ENCODE measurements at regions not wholly inside any gene's neighbourhood (a gene's known extent, or its start where the extent isn't known, plus 50 kb on each side); places are given as distances from the start of the nearest gene placed in this dataset.

- Histone ChIP-seq H2BK20ac (ENCODE audit: low read length) (no peak overlapping the region), H3K4ac (replicated peaks; ENCODE audit: insufficient read length, low read depth, low read length) (no peak overlapping the region), H3K27ac (ENCODE audit: low read depth, low read length) (no peak overlapping the region), H3K79me1 (ENCODE audit: low read depth, low read length) (no peaks in the 10 kb centered on the region), H3K4me1 (replicated peaks in 1 of 4; ENCODE audit: control insufficient read depth in 3 of 4, insufficient read depth in 4 of 4, low read length in 3 of 4) (no peaks in the 10 kb centered on the region), H3K79me2 (ENCODE audit: control insufficient read depth in 1 of 2, insufficient read depth in 2 of 2, low read length in 2 of 2) (no peaks in the 10 kb centered on the region), H3K9ac (replicated peaks in 1 of 4; ENCODE audit: extremely low read depth in 1 of 4, low read depth in 3 of 4, low read length in 3 of 4) (no peak overlapping the region), H3K36me3 (ENCODE audit: control insufficient read depth in 2 of 4, insufficient read depth in 4 of 4, low read length in 3 of 4) (no peaks in the 10 kb centered on the region), H3K18ac (ENCODE audit: extremely low read depth, low read length) (no peak overlapping the region), H4K8ac (ENCODE audit: extremely low read depth, insufficient read depth, low read length) (no peak overlapping the region), H3K23me2 (ENCODE audit: low read depth, low read length) (no peaks in the 10 kb centered on the region), H3K23ac (ENCODE audit: insufficient read length) (no peak overlapping the region), H3K56ac (replicated peaks; ENCODE audit: insufficient read length, low read depth, low read length) (no peak overlapping the region), H3K27me3 (replicated peaks in 1 of 4; ENCODE audit: control insufficient read depth in 3 of 4, extremely low read depth in 1 of 4, insufficient read depth in 3 of 4, low read length in 3 of 4) (no peaks in the 10 kb centered on the region), H3K9me3 (ENCODE audit: insufficient read depth in 2 of 2, low read depth in 1 of 2, low read length in 1 of 2) (no peaks in the 10 kb centered on the region), H2BK15ac (ENCODE audit: low read length) (no peak overlapping the region), H2BK12ac (ENCODE audit: low read depth, low read length) (no peak overlapping the region), H3K14ac (ENCODE audit: insufficient read length) (no peak overlapping the region), H4K5ac (ENCODE audit: insufficient read length, low read depth, low read length) (no peak overlapping the region), H2AFZ (ENCODE audit: low read length) (no peak overlapping the region), H2BK5ac (ENCODE audit: low read depth, low read length) (no peak overlapping the region), H3K4me3 (ENCODE audit: extremely low read depth in 1 of 4, insufficient read depth in 2 of 4, low read depth in 3 of 4, low read length in 4 of 4) (no peak overlapping the region), H3K4me2 (ENCODE audit: insufficient read depth in 1 of 2, low read depth in 2 of 2, low read length in 2 of 2) (no peak overlapping the region), H2AK5ac (ENCODE audit: low read depth, low read length) (no peak overlapping the region), H4K91ac (replicated peaks; ENCODE audit: insufficient read length, low read length) (no peak overlapping the region), H4K20me1 (replicated peaks in 1 of 2; ENCODE audit: control insufficient read depth in 1 of 2, insufficient read depth in 2 of 2, low read length in 2 of 2) (no peaks in the 10 kb centered on the region), H2BK120ac (replicated peaks; ENCODE audit: low read depth, low read length) (no peak overlapping the region)
- DNase-seq (ENCODE audit: low read depth in 1 of 2, low spot score in 2 of 2) (no peak), FAIRE-seq (no peak)
- 93% methylated on average over 1 of the region's 1 CpG; no CpG with 5 or more reads in 1 of the 2 experiments for WGBS, 2 experiments (ENCODE audit: extremely low coverage in 1 of 2, insufficient coverage in 1 of 2, insufficient read length in 1 of 2, insufficient replicate concordance in 2 of 2, low coverage in 1 of 2, low lambda C conversion rate in 2 of 2, missing lambda C conversion rate in 1 of 2)
- POLR2A ChIA-PET (ENCODE audit: partially characterized antibody) = no interaction called here
- CTCF ChIA-PET (ENCODE audit: partially characterized antibody) = interaction anchor here (0.9 kb wide), 1 partner anchor 299 kb away, joined by 3 read pairs; no protein-coding TSS in a partner anchor
- TF ChIP-seq SUZ12 (IDR thresholded peaks at IDR 0.05; ENCODE audit: low read length) = no peak
- no peak for TF ChIP-seq JUND (IDR thresholded peaks at IDR 0.05; ENCODE audit: low read length)
- TF ChIP-seq ASH2L (IDR thresholded peaks at IDR 0.05; ENCODE audit: low read length) = no peak
- TF ChIP-seq POLR2AphosphoS5 (IDR thresholded peaks at IDR 0.05; ENCODE audit: low read depth, low read length) = no peak
- TF ChIP-seq ZNF274 (IDR thresholded peaks at IDR 0.05; ENCODE audit: borderline replicate concordance, extremely low read depth, low read length) = no peak
- TF ChIP-seq HDAC2 (IDR thresholded peaks at IDR 0.05; ENCODE audit: borderline replicate concordance in 1 of 2, low read depth in 2 of 2, low read length in 2 of 2) = no peak
- no peak for TF ChIP-seq BACH1 (IDR thresholded peaks at IDR 0.05; ENCODE audit: low read length)
- no peak for TF ChIP-seq SIN3A (conservative IDR thresholded peaks at IDR 0.05 in 1 of 2, IDR thresholded peaks at IDR 0.05 in 1 of 2; ENCODE audit: low read depth in 1 of 2, low read length in 2 of 2)
- no peak for TF ChIP-seq E2F6 (IDR thresholded peaks at IDR 0.05)
- no peak for TF ChIP-seq EP300 (IDR thresholded peaks at IDR 0.05; ENCODE audit: borderline replicate concordance in 1 of 2, low read depth in 2 of 2, low read length in 2 of 2)
- no peak for TF ChIP-seq TBP (IDR thresholded peaks at IDR 0.05; ENCODE audit: low read depth, low read length)
- no peak for TF ChIP-seq USF2 (IDR thresholded peaks at IDR 0.05; ENCODE audit: low read length)
Observed at GRCh38 chr13:53863520-53863919, 834.9 kb downstream of the OLFM4 start.
